ENCODE measurements at regions not wholly inside any gene's neighbourhood (a gene's known extent, or its start where the extent isn't known, plus 50 kb on each side); places are given as distances from the start of the nearest gene placed in this dataset.

GRCh38 chr3:194938845-194939531 lies 253.3 kb downstream of the FAM43A start:
- no peak for TF ChIP-seq CTCF (IDR thresholded peaks at IDR 0.05)
- TF ChIP-seq POLR2A (IDR thresholded peaks at IDR 0.05), result no peak

Measured in thyroid gland (tissue), 4 donors.